Astrocyte (in vitro differentiated cells and primary cell): ENCODE measurements at regions not wholly inside any gene's neighbourhood (a gene's known extent, or its start where the extent isn't known, plus 50 kb on each side); places are given as distances from the start of the nearest gene placed in this dataset.

Experiments
- DNase-seq: peaks from one replicate; pipeline ENCODE4 v3.0.0-alpha.2; 2010; ENCODE audit warnings: low read depth
- FAIRE-seq: peaks from 2 replicates; lab custom pipeline; 2011; peaks lifted over from hg19 to GRCh38; lab: Jason Lieb, UNC
- H2AFZ ChIP-seq: 2 replicates; pipeline ENCODE4 v1.6.0; 2012; ENCODE audit warnings: low read depth, low read length, inconsistent platforms
- H3K27ac ChIP-seq: 2 replicates; pipeline ENCODE4 v1.5.1; 2011; ENCODE audit warnings: low read depth, low read length, inconsistent platforms
- H3K27me3 ChIP-seq: 2 replicates; pipeline ENCODE4 v1.6.0; 2011; ENCODE audit warnings: low read length, inconsistent platforms; ENCODE audit not compliant: insufficient read depth
- H3K36me3 ChIP-seq: 2 replicates; pipeline ENCODE4 v1.5.1; 2011; ENCODE audit warnings: low read length, inconsistent platforms; ENCODE audit not compliant: insufficient read depth
- H3K4me1 ChIP-seq: 2 replicates; pipeline ENCODE4 v1.5.1; 2011; ENCODE audit warnings: low read length, inconsistent platforms; ENCODE audit not compliant: insufficient read depth
- H3K4me2 ChIP-seq: 2 replicates; pipeline ENCODE4 v1.6.0; 2012; ENCODE audit warnings: low read length, inconsistent platforms
- H3K4me3 ChIP-seq: 2 replicates; pipeline ENCODE4 v1.5.1; 2011; ENCODE audit warnings: low read depth, mild to moderate bottlenecking, low read length, inconsistent platforms; ENCODE audit not compliant: insufficient read depth
- H3K79me2 ChIP-seq: 2 replicates; pipeline ENCODE4 v1.6.0; 2012; ENCODE audit warnings: mild to moderate bottlenecking, low read length, inconsistent platforms; ENCODE audit not compliant: insufficient read depth
- H3K9ac ChIP-seq: 2 replicates; pipeline ENCODE4 v1.6.0; 2012; ENCODE audit warnings: mild to moderate bottlenecking, low read length, inconsistent platforms
- H3K9me3 ChIP-seq: 2 replicates; pipeline ENCODE4 v1.5.1; 2012; ENCODE audit warnings: low read depth, mild to moderate bottlenecking, low read length, inconsistent platforms; ENCODE audit not compliant: insufficient read depth
- H4K20me1 ChIP-seq: 2 replicates; pipeline ENCODE4 v1.6.0; 2012; ENCODE audit warnings: low read length, inconsistent platforms; ENCODE audit not compliant: insufficient read depth
- H3K27ac Mint-ChIP-seq: one replicate; pipeline ENCODE4 v1.8.0; 2021; ENCODE audit warnings: mild to moderate bottlenecking, mixed read lengths; ENCODE audit not compliant: unreplicated experiment
- H3K27me3 Mint-ChIP-seq: one replicate; pipeline ENCODE4 v1.8.0; 2021; ENCODE audit warnings: low read depth, mixed read lengths; ENCODE audit not compliant: unreplicated experiment
- H3K36me3 Mint-ChIP-seq: one replicate; pipeline ENCODE4 v1.8.0; 2021; ENCODE audit warnings: low read depth, mixed read lengths; ENCODE audit not compliant: unreplicated experiment
- H3K4me1 Mint-ChIP-seq: one replicate; pipeline ENCODE4 v1.8.0; 2021; ENCODE audit warnings: low read depth, mixed read lengths; ENCODE audit not compliant: unreplicated experiment
- H3K4me3 Mint-ChIP-seq: one replicate; pipeline ENCODE4 v1.8.0; 2021; ENCODE audit warnings: mild to moderate bottlenecking, moderate library complexity, mixed read lengths; ENCODE audit not compliant: unreplicated experiment
- H3K9me3 Mint-ChIP-seq: one replicate; pipeline ENCODE4 v1.8.0; 2021; ENCODE audit warnings: mild to moderate bottlenecking, mixed read lengths; ENCODE audit not compliant: unreplicated experiment
- CTCF ChIP-seq: IDR thresholded peaks from 2 replicates; pipeline ENCODE4 v1.5.1; 2011; ENCODE audit warnings: low read depth, mild to moderate bottlenecking, inconsistent platforms, low read length, moderate library complexity; ENCODE audit not compliant: insufficient read depth
- EZH2 ChIP-seq: IDR thresholded peaks from 2 replicates; pipeline ENCODE4 v1.6.1; 2012; ENCODE audit warnings: mild to moderate bottlenecking, low read length, inconsistent platforms; ENCODE audit not compliant: insufficient read depth

- H3K4me3 Mint-ChIP-seq: no peak overlapping the region
- peak; percentile 85 for DNase-seq
- FAIRE-seq: peak; percentile 41
Measured at GRCh38 chr1:55965981-55966461, 613.3 kb downstream of the PLPP3 start.

GRCh38 chr1:55962472-55962871, 616.9 kb downstream of the PLPP3 start:
- Histone ChIP-seq H3K4me1 (no peaks in the 10 kb centered on the region), H3K9me3 (no peaks in the 10 kb centered on the region), H3K4me3 (no peak overlapping the region), H3K9ac (no peak overlapping the region), H3K27me3 (no peaks in the 10 kb centered on the region), H3K79me2 (no peaks in the 10 kb centered on the region), H3K27ac (no peak overlapping the region), H3K4me2 (no peak overlapping the region), H3K36me3 (no peaks in the 10 kb centered on the region), H4K20me1 (no peaks in the 10 kb centered on the region), H2AFZ (no peak overlapping the region)
- H3K36me3 Mint-ChIP-seq: no peaks in the 10 kb centered on the region
- peaks cover 63% of the 10 kb centered on the region for H3K27me3 Mint-ChIP-seq
- peaks cover 6% of the 10 kb centered on the region for H3K9me3 Mint-ChIP-seq
- DNase-seq (no peak), FAIRE-seq (no peak)
- TF ChIP-seq CTCF (no peak), EZH2 (no peak)
- no peak overlapping the region for H3K27ac Mint-ChIP-seq
- H3K4me1 Mint-ChIP-seq: peaks cover 9% of the 10 kb centered on the region
- no peak overlapping the region for H3K4me3 Mint-ChIP-seq

More at GRCh38 chr1:55965981-55966461, 613.3 kb downstream of the PLPP3 start:
- TF ChIP-seq EZH2 (no peak), CTCF (no peak)
- Mint-ChIP-seq H3K36me3 (no peaks in the 10 kb centered on the region), H3K9me3 (peaks cover 10% of the 10 kb centered on the region), H3K4me1 (peaks cover 9% of the 10 kb centered on the region), H3K27me3 (peaks cover 57% of the 10 kb centered on the region), H3K27ac (no peak overlapping the region)
- Histone ChIP-seq H3K9ac (no peak overlapping the region), H3K4me3 (no peak overlapping the region), H3K79me2 (no peaks in the 10 kb centered on the region), H3K4me1 (no peaks in the 10 kb centered on the region), H3K27me3 (no peaks in the 10 kb centered on the region), H3K27ac (no peak overlapping the region), H3K36me3 (no peaks in the 10 kb centered on the region), H4K20me1 (no peaks in the 10 kb centered on the region), H3K4me2 (no peak overlapping the region), H2AFZ (no peak overlapping the region), H3K9me3 (no peaks in the 10 kb centered on the region)

- no peak for TF ChIP-seq EZH2
- no peak for TF ChIP-seq CTCF
- Histone ChIP-seq H3K79me2 (no peaks in the 10 kb centered on the region), H3K9me3 (no peaks in the 10 kb centered on the region), H3K9ac (no peak overlapping the region), H3K4me3 (no peak overlapping the region), H2AFZ (no peak overlapping the region), H3K36me3 (no peaks in the 10 kb centered on the region), H3K4me1 (no peaks in the 10 kb centered on the region), H3K27me3 (no peaks in the 10 kb centered on the region), H4K20me1 (no peaks in the 10 kb centered on the region), H3K4me2 (no peak overlapping the region), H3K27ac (no peak overlapping the region)
- Mint-ChIP-seq H3K9me3 (peaks cover 6% of the 10 kb centered on the region), H3K4me3 (no peak overlapping the region), H3K27me3 (peaks cover 54% of the 10 kb centered on the region), H3K4me1 (peaks cover 7% of the 10 kb centered on the region), H3K27ac (no peak overlapping the region), H3K36me3 (no peaks in the 10 kb centered on the region)
- FAIRE-seq: no peak
- no peak for DNase-seq
Measured at GRCh38 chr1:55959136-55959548, 620.2 kb downstream of the PLPP3 start.
